ENCODE measurements at regions not wholly inside any gene's neighbourhood (a gene's known extent, or its start where the extent isn't known, plus 50 kb on each side); places are given as distances from the start of the nearest gene placed in this dataset.

DNA sequence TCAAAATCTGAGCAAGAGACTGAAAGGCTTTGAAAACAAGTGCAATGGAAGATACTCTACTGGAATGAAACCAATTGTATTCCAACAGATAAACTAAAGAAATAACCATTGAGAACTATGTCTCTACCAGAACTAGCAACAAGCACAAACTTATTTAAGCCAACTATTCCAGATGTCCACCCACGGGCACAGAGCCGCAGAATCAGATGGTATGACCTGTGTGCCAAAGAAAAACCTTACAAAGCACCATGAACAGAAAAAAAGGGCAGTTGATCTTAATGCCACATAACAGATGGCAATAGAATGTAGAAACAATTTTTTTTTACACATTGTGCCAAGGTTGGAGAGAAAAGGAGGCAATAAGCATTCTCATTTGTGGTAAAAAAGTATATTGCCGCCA is 269.3 kb upstream of the ADGRL3 start:
- TF ChIP-seq, protein P1, sequence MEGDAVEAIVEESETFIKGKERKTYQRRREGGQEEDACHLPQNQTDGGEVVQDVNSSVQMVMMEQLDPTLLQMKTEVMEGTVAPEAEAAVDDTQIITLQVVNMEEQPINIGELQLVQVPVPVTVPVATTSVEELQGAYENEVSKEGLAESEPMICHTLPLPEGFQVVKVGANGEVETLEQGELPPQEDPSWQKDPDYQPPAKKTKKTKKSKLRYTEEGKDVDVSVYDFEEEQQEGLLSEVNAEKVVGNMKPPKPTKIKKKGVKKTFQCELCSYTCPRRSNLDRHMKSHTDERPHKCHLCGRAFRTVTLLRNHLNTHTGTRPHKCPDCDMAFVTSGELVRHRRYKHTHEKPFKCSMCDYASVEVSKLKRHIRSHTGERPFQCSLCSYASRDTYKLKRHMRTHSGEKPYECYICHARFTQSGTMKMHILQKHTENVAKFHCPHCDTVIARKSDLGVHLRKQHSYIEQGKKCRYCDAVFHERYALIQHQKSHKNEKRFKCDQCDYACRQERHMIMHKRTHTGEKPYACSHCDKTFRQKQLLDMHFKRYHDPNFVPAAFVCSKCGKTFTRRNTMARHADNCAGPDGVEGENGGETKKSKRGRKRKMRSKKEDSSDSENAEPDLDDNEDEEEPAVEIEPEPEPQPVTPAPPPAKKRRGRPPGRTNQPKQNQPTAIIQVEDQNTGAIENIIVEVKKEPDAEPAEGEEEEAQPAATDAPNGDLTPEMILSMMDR (IDR thresholded peaks at IDR 0.05): no peak
- H3K9me3 Mint-ChIP-seq (ENCODE audit: unreplicated experiment): no peaks in the 10 kb centered on the region
- H3K4me3 Mint-ChIP-seq (ENCODE audit: unreplicated experiment): no peak overlapping the region
- DNase-seq (ENCODE audit: extremely low spot score, unreplicated experiment): no peak
- H3K4me1 Mint-ChIP-seq (ENCODE audit: unreplicated experiment): peaks cover 7% of the 10 kb centered on the region
- H3K27me3 Mint-ChIP-seq (ENCODE audit: unreplicated experiment): no peaks in the 10 kb centered on the region
- no peak overlapping the region for H3K27ac Mint-ChIP-seq (ENCODE audit: unreplicated experiment)
- no peaks in the 10 kb centered on the region for H3K36me3 Mint-ChIP-seq (ENCODE audit: unreplicated experiment)

GRCh38 chr4:60934566-60935295 is 265.4 kb upstream of the ADGRL3 start:
- TF ChIP-seq, protein P1 (IDR thresholded peaks at IDR 0.05): no peak
- Mint-ChIP-seq H3K27ac (ENCODE audit: unreplicated experiment) (no peak overlapping the region), H3K27me3 (ENCODE audit: unreplicated experiment) (no peaks in the 10 kb centered on the region), H3K36me3 (ENCODE audit: unreplicated experiment) (no peaks in the 10 kb centered on the region), H3K9me3 (ENCODE audit: unreplicated experiment) (no peaks in the 10 kb centered on the region), H3K4me3 (ENCODE audit: unreplicated experiment) (no peak overlapping the region), H3K4me1 (ENCODE audit: unreplicated experiment) (peaks cover 7% of the 10 kb centered on the region)
- no peak for DNase-seq (ENCODE audit: extremely low spot score, unreplicated experiment)

DNA sequence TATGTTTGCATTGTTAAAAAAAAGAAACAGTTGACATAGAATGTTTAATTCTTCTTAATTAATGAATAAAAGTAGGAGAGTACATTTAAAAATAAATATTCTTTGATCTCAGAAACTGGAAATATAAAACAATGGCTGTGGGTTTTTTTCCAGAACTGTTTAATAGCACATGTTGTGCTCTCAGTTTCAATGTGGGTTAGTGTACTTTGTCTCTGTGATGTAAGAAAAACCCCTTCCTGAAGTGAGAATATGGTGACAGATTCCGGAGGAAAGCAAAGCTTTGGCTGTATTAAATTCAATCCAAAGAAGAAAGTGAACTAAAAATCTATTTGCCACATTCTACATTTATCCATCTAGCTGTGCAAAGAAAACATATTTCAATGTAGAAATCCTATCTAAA is 261.9 kb upstream of the ADGRL3 start:
- Mint-ChIP-seq H3K4me1 (ENCODE audit: unreplicated experiment) (peaks cover 7% of the 10 kb centered on the region), H3K4me3 (ENCODE audit: unreplicated experiment) (no peak overlapping the region), H3K27ac (ENCODE audit: unreplicated experiment) (no peak overlapping the region), H3K9me3 (ENCODE audit: unreplicated experiment) (no peaks in the 10 kb centered on the region), H3K36me3 (ENCODE audit: unreplicated experiment) (no peaks in the 10 kb centered on the region), H3K27me3 (ENCODE audit: unreplicated experiment) (no peaks in the 10 kb centered on the region)
- TF ChIP-seq, protein P1 (IDR thresholded peaks at IDR 0.05): no peak
- DNase-seq (ENCODE audit: extremely low spot score, unreplicated experiment): no peak

DNA sequence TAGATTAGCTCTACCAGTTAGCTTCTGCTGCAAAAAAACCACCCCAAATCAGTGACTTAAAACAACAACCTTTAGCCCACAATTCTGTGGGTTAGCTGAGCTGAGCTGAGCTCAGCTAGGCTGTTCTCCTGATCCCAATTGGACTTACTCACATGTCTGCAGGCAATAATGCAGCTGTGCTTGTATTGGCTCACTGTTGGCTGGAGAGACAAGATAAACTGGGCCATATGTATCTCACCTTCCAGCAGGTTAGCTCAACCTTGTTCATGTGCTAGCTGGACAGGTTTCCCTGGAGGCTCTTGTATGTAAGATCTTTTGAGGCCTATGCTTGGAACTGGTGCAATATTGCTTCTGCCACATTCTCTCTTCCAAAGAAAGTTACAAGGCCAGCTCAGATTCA is 261.5 kb upstream of the ADGRL3 start:
- TF ChIP-seq, protein P1 (IDR thresholded peaks at IDR 0.05): no peak
- Mint-ChIP-seq H3K36me3 (ENCODE audit: unreplicated experiment) (no peaks in the 10 kb centered on the region), H3K27ac (ENCODE audit: unreplicated experiment) (no peak overlapping the region), H3K4me3 (ENCODE audit: unreplicated experiment) (no peak overlapping the region), H3K4me1 (ENCODE audit: unreplicated experiment) (peaks cover 7% of the 10 kb centered on the region), H3K27me3 (ENCODE audit: unreplicated experiment) (no peaks in the 10 kb centered on the region), H3K9me3 (ENCODE audit: unreplicated experiment) (no peaks in the 10 kb centered on the region)
- no peak for DNase-seq (ENCODE audit: extremely low spot score, unreplicated experiment)

DNA sequence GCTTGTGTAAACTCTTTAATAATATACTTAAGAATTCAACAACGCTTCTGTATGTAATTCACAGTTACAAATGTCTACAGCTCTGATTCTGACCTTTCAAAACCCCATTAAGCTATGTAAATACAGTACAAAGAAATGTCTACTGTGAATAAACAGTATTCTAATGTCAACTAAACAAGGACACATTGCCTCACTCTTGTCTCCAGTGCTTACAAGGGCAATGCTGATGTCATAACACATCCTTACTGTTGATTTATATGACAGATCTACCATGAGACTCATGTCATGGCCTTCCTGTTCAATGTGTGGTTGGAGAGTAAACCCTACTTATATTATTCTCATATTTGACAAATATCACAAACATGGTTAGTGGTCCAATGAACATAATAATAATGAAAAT is 256.1 kb upstream of the ADGRL3 start:
- Mint-ChIP-seq H3K36me3 (ENCODE audit: unreplicated experiment) (peaks cover 4% of the 10 kb centered on the region), H3K27me3 (ENCODE audit: unreplicated experiment) (no peaks in the 10 kb centered on the region), H3K4me1 (ENCODE audit: unreplicated experiment) (peaks cover 10% of the 10 kb centered on the region), H3K27ac (ENCODE audit: unreplicated experiment) (no peak overlapping the region), H3K4me3 (ENCODE audit: unreplicated experiment) (no peak overlapping the region), H3K9me3 (ENCODE audit: unreplicated experiment) (peaks cover 9% of the 10 kb centered on the region)
- TF ChIP-seq, protein P1 (IDR thresholded peaks at IDR 0.05): no peak
- no peak for DNase-seq (ENCODE audit: extremely low spot score, unreplicated experiment)
